ENCODE measurements at regions not wholly inside any gene's neighbourhood (a gene's known extent, or its start where the extent isn't known, plus 50 kb on each side); places are given as distances from the start of the nearest gene placed in this dataset.

- TF ChIP-seq, protein P1, sequence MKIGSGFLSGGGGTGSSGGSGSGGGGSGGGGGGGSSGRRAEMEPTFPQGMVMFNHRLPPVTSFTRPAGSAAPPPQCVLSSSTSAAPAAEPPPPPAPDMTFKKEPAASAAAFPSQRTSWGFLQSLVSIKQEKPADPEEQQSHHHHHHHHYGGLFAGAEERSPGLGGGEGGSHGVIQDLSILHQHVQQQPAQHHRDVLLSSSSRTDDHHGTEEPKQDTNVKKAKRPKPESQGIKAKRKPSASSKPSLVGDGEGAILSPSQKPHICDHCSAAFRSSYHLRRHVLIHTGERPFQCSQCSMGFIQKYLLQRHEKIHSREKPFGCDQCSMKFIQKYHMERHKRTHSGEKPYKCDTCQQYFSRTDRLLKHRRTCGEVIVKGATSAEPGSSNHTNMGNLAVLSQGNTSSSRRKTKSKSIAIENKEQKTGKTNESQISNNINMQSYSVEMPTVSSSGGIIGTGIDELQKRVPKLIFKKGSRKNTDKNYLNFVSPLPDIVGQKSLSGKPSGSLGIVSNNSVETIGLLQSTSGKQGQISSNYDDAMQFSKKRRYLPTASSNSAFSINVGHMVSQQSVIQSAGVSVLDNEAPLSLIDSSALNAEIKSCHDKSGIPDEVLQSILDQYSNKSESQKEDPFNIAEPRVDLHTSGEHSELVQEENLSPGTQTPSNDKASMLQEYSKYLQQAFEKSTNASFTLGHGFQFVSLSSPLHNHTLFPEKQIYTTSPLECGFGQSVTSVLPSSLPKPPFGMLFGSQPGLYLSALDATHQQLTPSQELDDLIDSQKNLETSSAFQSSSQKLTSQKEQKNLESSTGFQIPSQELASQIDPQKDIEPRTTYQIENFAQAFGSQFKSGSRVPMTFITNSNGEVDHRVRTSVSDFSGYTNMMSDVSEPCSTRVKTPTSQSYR (CRISPR knock-in tag; IDR thresholded peaks at IDR 0.05; ENCODE audit: borderline replicate concordance) = no peak
- TF ChIP-seq ATF1 (CRISPR knock-in tag; IDR thresholded peaks at IDR 0.05) (no peak), MAFF (IDR thresholded peaks at IDR 0.05; ENCODE audit: low read depth, low read length) (no peak), RNF2 (conservative IDR thresholded peaks at IDR 0.05; ENCODE audit: low read depth) (no peak), PLSCR1 (CRISPR knock-in tag; IDR thresholded peaks at IDR 0.05; ENCODE audit: borderline replicate concordance) (no peak), SIN3A (IDR thresholded peaks at IDR 0.05; ENCODE audit: borderline replicate concordance, low read depth, low read length) (no peak), CHD4 (IDR thresholded peaks at IDR 0.05; ENCODE audit: borderline replicate concordance, low read length) (no peak), ZBTB26 (CRISPR knock-in tag; IDR thresholded peaks at IDR 0.05; ENCODE audit: borderline replicate concordance) (no peak)
- TF ChIP-seq, protein P2, sequence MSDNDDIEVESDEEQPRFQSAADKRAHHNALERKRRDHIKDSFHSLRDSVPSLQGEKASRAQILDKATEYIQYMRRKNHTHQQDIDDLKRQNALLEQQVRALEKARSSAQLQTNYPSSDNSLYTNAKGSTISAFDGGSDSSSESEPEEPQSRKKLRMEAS (IDR thresholded peaks at IDR 0.05) = no peak
- TF ChIP-seq, protein P3, sequence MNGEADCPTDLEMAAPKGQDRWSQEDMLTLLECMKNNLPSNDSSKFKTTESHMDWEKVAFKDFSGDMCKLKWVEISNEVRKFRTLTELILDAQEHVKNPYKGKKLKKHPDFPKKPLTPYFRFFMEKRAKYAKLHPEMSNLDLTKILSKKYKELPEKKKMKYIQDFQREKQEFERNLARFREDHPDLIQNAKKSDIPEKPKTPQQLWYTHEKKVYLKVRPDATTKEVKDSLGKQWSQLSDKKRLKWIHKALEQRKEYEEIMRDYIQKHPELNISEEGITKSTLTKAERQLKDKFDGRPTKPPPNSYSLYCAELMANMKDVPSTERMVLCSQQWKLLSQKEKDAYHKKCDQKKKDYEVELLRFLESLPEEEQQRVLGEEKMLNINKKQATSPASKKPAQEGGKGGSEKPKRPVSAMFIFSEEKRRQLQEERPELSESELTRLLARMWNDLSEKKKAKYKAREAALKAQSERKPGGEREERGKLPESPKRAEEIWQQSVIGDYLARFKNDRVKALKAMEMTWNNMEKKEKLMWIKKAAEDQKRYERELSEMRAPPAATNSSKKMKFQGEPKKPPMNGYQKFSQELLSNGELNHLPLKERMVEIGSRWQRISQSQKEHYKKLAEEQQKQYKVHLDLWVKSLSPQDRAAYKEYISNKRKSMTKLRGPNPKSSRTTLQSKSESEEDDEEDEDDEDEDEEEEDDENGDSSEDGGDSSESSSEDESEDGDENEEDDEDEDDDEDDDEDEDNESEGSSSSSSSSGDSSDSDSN (CRISPR knock-in tag; IDR thresholded peaks at IDR 0.05) = no peak
- TF ChIP-seq, protein P4, sequence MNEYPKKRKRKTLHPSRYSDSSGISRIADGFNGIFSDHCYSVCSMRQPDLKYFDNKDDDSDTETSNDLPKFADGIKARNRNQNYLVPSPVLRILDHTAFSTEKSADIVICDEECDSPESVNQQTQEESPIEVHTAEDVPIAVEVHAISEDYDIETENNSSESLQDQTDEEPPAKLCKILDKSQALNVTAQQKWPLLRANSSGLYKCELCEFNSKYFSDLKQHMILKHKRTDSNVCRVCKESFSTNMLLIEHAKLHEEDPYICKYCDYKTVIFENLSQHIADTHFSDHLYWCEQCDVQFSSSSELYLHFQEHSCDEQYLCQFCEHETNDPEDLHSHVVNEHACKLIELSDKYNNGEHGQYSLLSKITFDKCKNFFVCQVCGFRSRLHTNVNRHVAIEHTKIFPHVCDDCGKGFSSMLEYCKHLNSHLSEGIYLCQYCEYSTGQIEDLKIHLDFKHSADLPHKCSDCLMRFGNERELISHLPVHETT (CRISPR knock-in tag; conservative IDR thresholded peaks at IDR 0.05) = no peak
- TF ChIP-seq, protein P5, sequence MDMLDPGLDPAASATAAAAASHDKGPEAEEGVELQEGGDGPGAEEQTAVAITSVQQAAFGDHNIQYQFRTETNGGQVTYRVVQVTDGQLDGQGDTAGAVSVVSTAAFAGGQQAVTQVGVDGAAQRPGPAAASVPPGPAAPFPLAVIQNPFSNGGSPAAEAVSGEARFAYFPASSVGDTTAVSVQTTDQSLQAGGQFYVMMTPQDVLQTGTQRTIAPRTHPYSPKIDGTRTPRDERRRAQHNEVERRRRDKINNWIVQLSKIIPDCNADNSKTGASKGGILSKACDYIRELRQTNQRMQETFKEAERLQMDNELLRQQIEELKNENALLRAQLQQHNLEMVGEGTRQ (IDR thresholded peaks at IDR 0.05; ENCODE audit: low read depth, low read length) = no peak
- TF ChIP-seq, protein P5 (CRISPR knock-in tag; IDR thresholded peaks at IDR 0.05; ENCODE audit: borderline replicate concordance) = no peak
These were observed 250.9 kb upstream of the CRY1 start for GRCh38 chr12:107344035-107344808.
